Spleen (tissue), 11 donors: ENCODE measurements at regions not wholly inside any gene's neighbourhood (a gene's known extent, or its start where the extent isn't known, plus 50 kb on each side); places are given as distances from the start of the nearest gene placed in this dataset.

ENCODE experiments used
- DNase-seq: peaks from one replicate; pipeline ENCODE4 v3.0.0-alpha.2; 2020
- H3K27ac ChIP-seq, 8 donors: fragments of 200-600 bp; sonication (generic) in 7 of 8; 1 replicate in 4 of 8; 2 replicates in 4 of 8; pipeline versions ENCODE4 v1.5.0 to v1.8.0; 2016 to 2021; ENCODE audit warnings: inconsistent platforms in 4 of 8, mild to moderate bottlenecking in 4 of 8, moderate library complexity in 1 of 8
- H3K27me3 ChIP-seq, 7 donors: fragments of 200-600 bp; sonication (generic) in 6 of 7; replicated peaks in 1 of 7; 1 replicate in 4 of 7; 2 replicates in 3 of 7; pipeline versions ENCODE4 v1.5.0 to v1.8.0; 2016 to 2021; ENCODE audit warnings: inconsistent platforms in 3 of 7, mild to moderate bottlenecking in 1 of 7
- H3K36me3 ChIP-seq, 6 donors: fragments of 200-600 bp; sonication (generic) in 5 of 6; 1 replicate in 4 of 6; 2 replicates in 2 of 6; pipeline versions ENCODE4 v1.5.0 to v1.8.0; 2016 to 2021; ENCODE audit warnings: inconsistent platforms in 2 of 6
- H3K4me1 ChIP-seq, 6 donors: fragments of 200-600 bp; sonication (generic) in 5 of 6; 1 replicate in 3 of 6; 2 replicates in 3 of 6; pipeline versions ENCODE4 v1.5.0 to v1.8.0; 2016 to 2021; ENCODE audit warnings: inconsistent platforms in 3 of 6
- H3K4me3 ChIP-seq, 8 donors: fragments of 200-600 bp; sonication (generic) in 7 of 8; 1 replicate in 4 of 8; 2 replicates in 4 of 8; pipeline versions ENCODE4 v1.5.0 to v1.8.0; 2016 to 2021; ENCODE audit warnings: inconsistent platforms in 4 of 8, mild to moderate bottlenecking in 4 of 8, moderate library complexity in 2 of 8
- H3K9me3 ChIP-seq, 8 donors: fragments of 200-600 bp; sonication (generic) in 7 of 8; 1 replicate in 4 of 8; 2 replicates in 4 of 8; pipeline versions ENCODE4 v1.5.0 to v1.8.0; 2016 to 2021; ENCODE audit warnings: inconsistent platforms in 4 of 8
- CTCF ChIP-seq, 11 experiments: fragments of 200-600 bp in 7 of 11; fragments of 450-650 bp in 4 of 11; sonication (generic) in 4 of 11; IDR thresholded peaks in 8 of 11; conservative IDR thresholded peaks in 3 of 11; 1 replicate in 7 of 11; 2 replicates in 4 of 11; pipeline versions ENCODE4 v1.4.0 to v1.8.0; 2016 to 2021; ENCODE audit warnings: antibody characterized with exemption in 11 of 11, inconsistent platforms in 4 of 11, mild to moderate bottlenecking in 1 of 11
- POLR2A ChIP-seq, 3 donors: fragments of 450-650 bp; IDR thresholded peaks; one replicate each; pipeline ENCODE4 v1.5.1; 2017; ENCODE audit warnings: antibody characterized with exemption in 3 of 3, mild to moderate bottlenecking in 1 of 3
- POLR2AphosphoS5 ChIP-seq, 3 donors: sonication (generic); formaldehyde crosslinking; IDR thresholded peaks; one replicate each; pipeline ENCODE4 v1.5.1; 2017; ENCODE audit warnings: antibody characterized with exemption in 3 of 3
- WGBS, 5 donors: extraction: QIAGEN DNeasy Blood & Tissue Kit in 3 of 5; methylation state at CpG; one replicate each; pipeline versions ENCODE4 v1.1.5 to v1.1.7; 2013 to 2018; 5-methylcytosine and 5-hydroxymethylcytosine counted together
- intact Hi-C: fragments of 100-400 bp; cut with DNase I; formaldehyde crosslinking; loops from one replicate; pipeline ENCODE4 v1.15.0; 2023; ENCODE audit warnings: low total_unique reads
- donor health status: healthy with polysubstance abuse.
- donor health status: DM: no; HTN: no; CAD: no; lungs with moderate emphysema.
- donor health status: DM: no; HTN: no; CAD: no.
- donor health status: Bipolar disorder and iron deficiency.
- donor health status: healthy.
- donor health status: DM: no; HTN: no; CAD: no.
- donor health status: DM: yes; HTN: yes; CAD: no.

GRCh38 chr2:8481463-8482009 lies 200.3 kb upstream of the ID2 start:
- DNase-seq, result no peak
- WGBS, 5 donors, result 27 to 35% (median 33%) methylated on average over 6 of the region's 6 CpGs
- intact Hi-C loops, result no loop called here

DNA sequence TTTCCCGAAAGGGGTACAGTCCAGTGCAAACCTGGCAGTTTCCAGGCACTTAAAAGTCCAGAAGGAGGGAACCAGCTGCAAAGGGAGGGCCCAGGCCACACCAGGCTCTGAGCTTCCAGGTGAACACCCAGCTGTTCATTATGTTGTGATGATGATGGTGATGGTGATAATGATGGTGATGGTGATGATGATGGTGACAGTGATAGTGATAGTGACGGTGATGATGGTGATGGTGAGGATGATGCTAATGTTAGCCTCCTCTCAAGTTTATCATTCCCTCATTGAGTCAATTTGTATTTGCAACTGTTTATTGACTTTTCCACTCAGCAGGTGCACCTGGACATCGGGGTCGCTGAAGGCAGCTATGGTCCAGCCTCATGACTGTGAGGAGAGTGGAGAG lies 199.4 kb upstream of the ID2 start:
- Histone ChIP-seq H3K9me3 (no peaks in the 10 kb centered on the region), H3K4me1 (peaks cover 20 to 87% (median 57%) of the 10 kb centered on the region in 6 donors), H3K27me3 (peaks cover 0 to 64% (median 0%) of the 10 kb centered on the region in 7 donors), H3K4me3 (no peak overlapping the region), H3K36me3 (no peaks in the 10 kb centered on the region), H3K27ac (peak overlapping the region in 2 of 8 donors; percentile 26 to 69)
- DNase-seq, result no peak
- intact Hi-C loops, result no loop called here
- TF ChIP-seq POLR2AphosphoS5 (IDR thresholded peaks at IDR 0.05) (no peak), POLR2A (IDR thresholded peaks at IDR 0.05) (no peak), CTCF (IDR thresholded peaks at IDR 0.05 in 8 of 11, conservative IDR thresholded peaks at IDR 0.05 in 3 of 11) (no peak)
- 95 to 98% (median 97%) methylated on average over 4 of the region's 4 CpGs for WGBS, 5 donors

More at GRCh38 chr2:8481463-8482009, 200.3 kb upstream of the ID2 start:
- Histone ChIP-seq H3K27me3 (peaks cover 0 to 56% (median 0%) of the 10 kb centered on the region in 7 donors), H3K4me1 (peaks cover 19 to 85% (median 56%) of the 10 kb centered on the region in 6 donors), H3K9me3 (no peaks in the 10 kb centered on the region), H3K27ac (peak overlapping the region in 5 of 8 donors; percentile 13 to 69 (median 26)), H3K36me3 (no peaks in the 10 kb centered on the region), H3K4me3 (no peak overlapping the region)
- TF ChIP-seq POLR2A (IDR thresholded peaks at IDR 0.05), result no peak
- no peak for TF ChIP-seq CTCF (IDR thresholded peaks at IDR 0.05 in 8 of 11, conservative IDR thresholded peaks at IDR 0.05 in 3 of 11)
- TF ChIP-seq POLR2AphosphoS5 (IDR thresholded peaks at IDR 0.05), result peak in 1 of 3 donors; percentile 11

GRCh38 chr2:8484502-8485283 lies 197.2 kb upstream of the ID2 start:
- Histone ChIP-seq H3K36me3 (no peaks in the 10 kb centered on the region), H3K27me3 (peaks cover 0 to 80% (median 0%) of the 10 kb centered on the region in 7 donors), H3K4me1 (peaks cover 26 to 87% (median 52%) of the 10 kb centered on the region in 6 donors), H3K9me3 (no peaks in the 10 kb centered on the region), H3K4me3 (no peak overlapping the region), H3K27ac (peak overlapping the region in 2 of 8 donors; percentile 2 to 22)
- DNase-seq, result no peak
- TF ChIP-seq POLR2A (IDR thresholded peaks at IDR 0.05) (no peak), POLR2AphosphoS5 (IDR thresholded peaks at IDR 0.05) (no peak), CTCF (IDR thresholded peaks at IDR 0.05 in 8 of 11, conservative IDR thresholded peaks at IDR 0.05 in 3 of 11) (no peak)
- 71 to 85% (median 81%) methylated on average over 7 of the region's 7 CpGs for WGBS, 5 donors
- intact Hi-C loops, result no loop called here

- 32 to 62% (median 47%) methylated on average over 2 of the region's 2 CpGs for WGBS, 5 donors
- peaks cover 0 to 77% (median 0%) of the 10 kb centered on the region in 7 donors for H3K27me3 ChIP-seq
- H3K4me3 ChIP-seq, result peak overlapping the region in 1 of 8 donors; percentile 53
- H3K4me1 ChIP-seq, result peaks cover 25 to 87% (median 46%) of the 10 kb centered on the region in 6 donors
- intact Hi-C loops, result no loop called here
- DNase-seq, result no peak
- no peaks in the 10 kb centered on the region for H3K36me3 ChIP-seq
- TF ChIP-seq POLR2AphosphoS5 (IDR thresholded peaks at IDR 0.05) (no peak), CTCF (IDR thresholded peaks at IDR 0.05 in 8 of 11, conservative IDR thresholded peaks at IDR 0.05 in 3 of 11) (no peak), POLR2A (IDR thresholded peaks at IDR 0.05) (no peak)
- no peaks in the 10 kb centered on the region for H3K9me3 ChIP-seq
- peak overlapping the region in 1 of 8 donors; percentile 68 for H3K27ac ChIP-seq
Observed at GRCh38 chr2:8485736-8486135, 196.1 kb upstream of the ID2 start.
